ENCODE measurements at regions not wholly inside any gene's neighbourhood (a gene's known extent, or its start where the extent isn't known, plus 50 kb on each side); places are given as distances from the start of the nearest gene placed in this dataset.

DNA sequence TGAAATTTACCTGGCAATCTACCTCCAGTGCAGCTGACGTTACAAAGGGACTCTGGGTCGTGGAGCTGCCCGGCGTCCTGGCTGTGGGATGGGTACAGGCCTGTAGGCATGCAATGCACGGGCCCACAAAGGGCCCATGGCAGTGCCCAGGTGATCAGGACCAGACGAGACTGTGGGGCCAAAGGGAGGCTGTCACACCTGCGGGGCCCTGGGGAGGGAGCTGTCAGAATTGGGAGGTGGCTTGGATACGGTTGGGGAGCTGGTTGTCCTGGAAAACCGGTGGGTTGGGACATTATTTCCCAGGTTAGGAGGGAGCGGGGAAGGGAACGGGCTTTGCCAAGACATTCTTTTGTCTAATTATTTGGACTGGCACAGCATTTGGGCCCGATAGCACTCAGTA is 958.5 kb downstream of the BRD1 start:
- ChIA-PET RAD21 (ENCODE audit: low non-redundant PET in 1 of 2, low total read pairs in 2 of 2, uncharacterized antibody in 2 of 2, unreplicated experiment in 2 of 2) (no interaction called here), POLR2A (no interaction called here), CTCF (no interaction called here)
- H3K27me3 ChIP-seq (ENCODE audit: insufficient read depth, low read length): peaks cover 25% of the 10 kb centered on the region
- DNase-seq (ENCODE audit: low read depth, low spot score) (no peak), ATAC-seq (no peak)
- BruUV-seq (replicated peaks): no TSS peak
- H3K27ac ChIP-seq (ENCODE audit: low read depth, low read length): no peak overlapping the region
- H3K9me3 ChIP-seq (ENCODE audit: control insufficient read depth in 1 of 2, insufficient read depth in 1 of 2, low read depth in 1 of 2, low read length in 2 of 2): no peaks in the 10 kb centered on the region
- no peaks in the 10 kb centered on the region for H3K9me2 ChIP-seq (ENCODE audit: insufficient read depth)
- H3K36me3 ChIP-seq (ENCODE audit: control insufficient read depth in 1 of 2, insufficient read depth in 2 of 2, low read length in 2 of 2): no peaks in the 10 kb centered on the region
- intact Hi-C loops (cut with micrococcal nuclease): no loop called here
- H3K4me2 ChIP-seq (ENCODE audit: low read length): no peak overlapping the region
- H4K20me1 ChIP-seq (ENCODE audit: insufficient read depth): no peaks in the 10 kb centered on the region
- no peaks in the 10 kb centered on the region for H3K4me1 ChIP-seq (ENCODE audit: control insufficient read depth in 1 of 2, insufficient read depth in 2 of 2, low read length in 2 of 2)
- TF ChIP-seq CBX3 (IDR thresholded peaks at IDR 0.05; ENCODE audit: low read depth) (no peak), POLR2A (IDR thresholded peaks at IDR 0.05; ENCODE audit: borderline replicate concordance, extremely low read depth, insufficient read depth, insufficient read length) (no peak), POLR2AphosphoS5 (IDR thresholded peaks at IDR 0.05; ENCODE audit: low read depth, low read length) (no peak), SP1 (IDR thresholded peaks at IDR 0.05; ENCODE audit: low read depth) (no peak), SIN3A (IDR thresholded peaks at IDR 0.05; ENCODE audit: low read depth) (no peak), CEBPB (IDR thresholded peaks at IDR 0.05; ENCODE audit: low read depth) (no peak), TCF7L2 (IDR thresholded peaks at IDR 0.05; ENCODE audit: borderline replicate concordance, extremely low read depth, insufficient read depth, insufficient read length) (no peak), EZH2 (IDR thresholded peaks at IDR 0.05) (no peak), RAD21 (IDR thresholded peaks at IDR 0.05; ENCODE audit: low read depth) (no peak), JUND (IDR thresholded peaks at IDR 0.05) (no peak), CTCF (IDR thresholded peaks at IDR 0.05 in 2 of 3, conservative IDR thresholded peaks at IDR 0.05 in 1 of 3; ENCODE audit: borderline replicate concordance in 1 of 3, insufficient read depth in 1 of 3, low read depth in 2 of 3, low read length in 2 of 3) (no peak), ZBTB33 (IDR thresholded peaks at IDR 0.05; ENCODE audit: extremely low read depth, insufficient replicate concordance, low read length) (no peak), EGR1 (IDR thresholded peaks at IDR 0.05; ENCODE audit: low read depth) (no peak), FOSL1 (IDR thresholded peaks at IDR 0.05; ENCODE audit: low read depth) (no peak), EZH2phosphoT487 (IDR thresholded peaks at IDR 0.05; ENCODE audit: borderline replicate concordance) (no peak)
- TF ChIP-seq, protein P1, sequence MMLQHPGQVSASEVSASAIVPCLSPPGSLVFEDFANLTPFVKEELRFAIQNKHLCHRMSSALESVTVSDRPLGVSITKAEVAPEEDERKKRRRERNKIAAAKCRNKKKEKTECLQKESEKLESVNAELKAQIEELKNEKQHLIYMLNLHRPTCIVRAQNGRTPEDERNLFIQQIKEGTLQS (IDR thresholded peaks at IDR 0.05): no peak
- TF ChIP-seq, protein P2, sequence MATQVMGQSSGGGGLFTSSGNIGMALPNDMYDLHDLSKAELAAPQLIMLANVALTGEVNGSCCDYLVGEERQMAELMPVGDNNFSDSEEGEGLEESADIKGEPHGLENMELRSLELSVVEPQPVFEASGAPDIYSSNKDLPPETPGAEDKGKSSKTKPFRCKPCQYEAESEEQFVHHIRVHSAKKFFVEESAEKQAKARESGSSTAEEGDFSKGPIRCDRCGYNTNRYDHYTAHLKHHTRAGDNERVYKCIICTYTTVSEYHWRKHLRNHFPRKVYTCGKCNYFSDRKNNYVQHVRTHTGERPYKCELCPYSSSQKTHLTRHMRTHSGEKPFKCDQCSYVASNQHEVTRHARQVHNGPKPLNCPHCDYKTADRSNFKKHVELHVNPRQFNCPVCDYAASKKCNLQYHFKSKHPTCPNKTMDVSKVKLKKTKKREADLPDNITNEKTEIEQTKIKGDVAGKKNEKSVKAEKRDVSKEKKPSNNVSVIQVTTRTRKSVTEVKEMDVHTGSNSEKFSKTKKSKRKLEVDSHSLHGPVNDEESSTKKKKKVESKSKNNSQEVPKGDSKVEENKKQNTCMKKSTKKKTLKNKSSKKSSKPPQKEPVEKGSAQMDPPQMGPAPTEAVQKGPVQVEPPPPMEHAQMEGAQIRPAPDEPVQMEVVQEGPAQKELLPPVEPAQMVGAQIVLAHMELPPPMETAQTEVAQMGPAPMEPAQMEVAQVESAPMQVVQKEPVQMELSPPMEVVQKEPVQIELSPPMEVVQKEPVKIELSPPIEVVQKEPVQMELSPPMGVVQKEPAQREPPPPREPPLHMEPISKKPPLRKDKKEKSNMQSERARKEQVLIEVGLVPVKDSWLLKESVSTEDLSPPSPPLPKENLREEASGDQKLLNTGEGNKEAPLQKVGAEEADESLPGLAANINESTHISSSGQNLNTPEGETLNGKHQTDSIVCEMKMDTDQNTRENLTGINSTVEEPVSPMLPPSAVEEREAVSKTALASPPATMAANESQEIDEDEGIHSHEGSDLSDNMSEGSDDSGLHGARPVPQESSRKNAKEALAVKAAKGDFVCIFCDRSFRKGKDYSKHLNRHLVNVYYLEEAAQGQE (IDR thresholded peaks at IDR 0.05; ENCODE audit: low read depth): no peak
- TF ChIP-seq, protein P3, sequence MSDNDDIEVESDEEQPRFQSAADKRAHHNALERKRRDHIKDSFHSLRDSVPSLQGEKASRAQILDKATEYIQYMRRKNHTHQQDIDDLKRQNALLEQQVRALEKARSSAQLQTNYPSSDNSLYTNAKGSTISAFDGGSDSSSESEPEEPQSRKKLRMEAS (IDR thresholded peaks at IDR 0.05): no peak
- no peak overlapping the region for H3K4me3 ChIP-seq (replicated peaks in 1 of 2; ENCODE audit: low read depth in 1 of 2, low read length in 2 of 2)
- no peak overlapping the region for H2AFZ ChIP-seq (ENCODE audit: low read depth, low read length, poor library complexity, severe bottlenecking)
- no peaks in the 10 kb centered on the region for H3K79me2 ChIP-seq (ENCODE audit: insufficient read depth, low read length)
- no peak overlapping the region for H3K9ac ChIP-seq (ENCODE audit: low read length)
